IMR-90 (cell line): ENCODE measurements at regions not wholly inside any gene's neighbourhood (a gene's known extent, or its start where the extent isn't known, plus 50 kb on each side); places are given as distances from the start of the nearest gene placed in this dataset.

Experiments
- ATAC-seq: fragments of 200-7000 bp; cut with Tn5 transposase; 2 replicates; pipeline ENCODE4 v1.9.1; 2020; ENCODE audit warnings: low read depth, mild to moderate bottlenecking, moderate library complexity
- BruUV-seq: library from RNA; stranded (reverse); fragments of 400-500 nt; replicated peaks from 2 replicates; lab custom pipeline; 2021; lab: Mats Ljungman, UMichigan
- CTCF ChIA-PET: fragments of 300-600 bp; formaldehyde crosslinking; extraction: SDS; loops from one replicate; lab custom pipeline; 2021; ENCODE audit warnings: antibody characterized with exemption; lab: Yijun Ruan, JAX
- POLR2A ChIA-PET: fragments of 300-600 bp; sonication (Branson Sonifier 250); formaldehyde crosslinking; loops from one replicate; lab custom pipeline; 2022; ENCODE audit warnings: antibody characterized with exemption; ENCODE audit not compliant: unreplicated experiment; lab: Charles Lee
- DNase-seq: peaks from one replicate; pipeline ENCODE4 v3.0.0; 2013
- H2AFZ ChIP-seq: replicated peaks from 2 replicates; pipeline ENCODE3; 2013; ENCODE audit warnings: low read length, mild to moderate bottlenecking; ENCODE audit not compliant: poor library complexity
- H2AK5ac ChIP-seq: 2 replicates; pipeline ENCODE4 v1.6.1; 2013; ENCODE audit warnings: low read depth, low read length, inconsistent platforms
- H2AK9ac ChIP-seq: replicated peaks from 2 replicates; pipeline ENCODE3; 2013; ENCODE audit warnings: mild to moderate bottlenecking, low read depth, low read length, moderate library complexity; ENCODE audit not compliant: poor library complexity
- H2BK120ac ChIP-seq: 2 replicates; pipeline ENCODE4 v1.6.1; 2013; ENCODE audit warnings: low read depth, low read length, inconsistent platforms
- H2BK15ac ChIP-seq: 3 replicates; pipeline ENCODE4 v1.6.1; 2013; ENCODE audit warnings: low read depth, low read length, inconsistent platforms
- H2BK20ac ChIP-seq: 2 replicates; pipeline ENCODE4 v1.6.1; 2013; ENCODE audit warnings: low read depth, mild to moderate bottlenecking, inconsistent platforms, low read length, moderate library complexity
- H2BK5ac ChIP-seq: 2 replicates; pipeline ENCODE4 v1.6.1; 2013; ENCODE audit warnings: mild to moderate bottlenecking, low read depth, low read length, inconsistent platforms; ENCODE audit not compliant: poor library complexity, severe bottlenecking
- H3K14ac ChIP-seq: replicated peaks from 2 replicates; pipeline ENCODE4 v1.6.1; 2013; ENCODE audit warnings: low read depth, low read length, inconsistent platforms
- H3K18ac ChIP-seq: 2 replicates; pipeline ENCODE4 v1.6.1; 2013; ENCODE audit warnings: low read depth, low read length, control low read depth
- H3K23ac ChIP-seq: 2 replicates; pipeline ENCODE4 v1.6.1; 2013; ENCODE audit warnings: low read depth, low read length, inconsistent platforms
- H3K27ac ChIP-seq: 2 replicates; pipeline ENCODE4 v1.5.1; 2013; ENCODE audit warnings: mild to moderate bottlenecking, control low read depth, low read length; ENCODE audit not compliant: insufficient read depth
- H3K27me3 ChIP-seq: 2 replicates; pipeline ENCODE4 v1.6.1; 2013; ENCODE audit warnings: low read length; ENCODE audit not compliant: control insufficient read depth, insufficient read depth
- H3K36me3 ChIP-seq: 2 replicates; pipeline ENCODE4 v1.6.1; 2013; ENCODE audit warnings: low read length, mixed read lengths; ENCODE audit not compliant: control insufficient read depth, insufficient read depth
- H3K4ac ChIP-seq: 2 replicates; pipeline ENCODE4 v1.6.1; 2013; ENCODE audit warnings: low read depth, low read length, inconsistent platforms
- H3K4me1 ChIP-seq: 2 replicates; pipeline ENCODE4 v1.6.1; 2013; ENCODE audit warnings: low read length, mixed read lengths; ENCODE audit not compliant: control insufficient read depth, insufficient read depth
- H3K4me2 ChIP-seq: 2 replicates; pipeline ENCODE4 v1.6.1; 2013; ENCODE audit warnings: low read depth, mild to moderate bottlenecking, control low read depth, low read length, moderate library complexity
- H3K4me3 ChIP-seq: 2 replicates; pipeline ENCODE4 v1.5.1; 2013; ENCODE audit warnings: low read depth, mild to moderate bottlenecking, control low read depth, low read length, moderate library complexity; ENCODE audit not compliant: insufficient read depth
- H3K56ac ChIP-seq: 2 replicates; pipeline ENCODE4 v1.6.1; 2013; ENCODE audit warnings: low read length, inconsistent platforms; ENCODE audit not compliant: insufficient read depth; ENCODE audit errors: extremely low read depth
- H3K79me1 ChIP-seq, 2 experiments: 2 replicates each; pipeline ENCODE4 v1.6.1; 2013; ENCODE audit warnings: low read length in 2 of 2, inconsistent platforms in 1 of 2, low read depth in 1 of 2
- H3K9ac ChIP-seq: 2 replicates; pipeline ENCODE4 v1.6.1; 2013; ENCODE audit warnings: low read depth, low read length, control low read depth
- H3K9me1 ChIP-seq: 2 replicates; pipeline ENCODE4 v1.6.1; 2013; ENCODE audit warnings: low read length, inconsistent platforms; ENCODE audit not compliant: insufficient read depth
- H3K9me3 ChIP-seq: 2 replicates; pipeline ENCODE4 v1.6.1; 2013; ENCODE audit warnings: low read length; ENCODE audit not compliant: control insufficient read depth, insufficient read depth
- H4K20me1 ChIP-seq: 2 replicates; pipeline ENCODE4 v1.6.1; 2013; ENCODE audit warnings: low read length, inconsistent platforms; ENCODE audit not compliant: insufficient read depth
- H4K5ac ChIP-seq: 2 replicates; pipeline ENCODE4 v1.6.1; 2013; ENCODE audit warnings: mild to moderate bottlenecking, low read depth, low read length, control low read depth
- H4K8ac ChIP-seq, 2 experiments: 2 replicates each; pipeline ENCODE4 v1.6.1; 2013; ENCODE audit warnings: low read depth in 2 of 2, low read length in 2 of 2, control low read depth in 1 of 2, inconsistent platforms in 1 of 2
- H4K91ac ChIP-seq: 2 replicates; pipeline ENCODE4 v1.6.1; 2013; ENCODE audit warnings: low read depth, low read length, inconsistent platforms; ENCODE audit not compliant: insufficient read depth
- BHLHE40 ChIP-seq: fragments of 150-350 bp; IDR thresholded peaks from 2 replicates; pipeline ENCODE4 v1.6.1; 2016; ENCODE audit warnings: mild to moderate bottlenecking, low read depth, low read length
- CEBPB ChIP-seq: IDR thresholded peaks from 2 replicates; pipeline ENCODE4 v1.6.1; 2012; ENCODE audit warnings: low read depth, low read length, improper control_type of control experiment
- CHD1 ChIP-seq: IDR thresholded peaks from 2 replicates; pipeline ENCODE4 v1.6.1; 2012; ENCODE audit warnings: low read depth, low read length, improper control_type of control experiment
- CTCF ChIP-seq: conservative IDR thresholded peaks from 2 replicates; pipeline ENCODE4 v1.5.1; 2012; ENCODE audit warnings: mild to moderate bottlenecking, low read depth, low read length, improper control_type of control experiment
- FOS ChIP-seq: fragments of 150-350 bp; IDR thresholded peaks from 2 replicates; pipeline ENCODE4 v1.6.1; 2016; ENCODE audit warnings: low read depth, low read length
- MAFK ChIP-seq: IDR thresholded peaks from 2 replicates; pipeline ENCODE4 v1.6.1; 2012; ENCODE audit warnings: low read depth, low read length, improper control_type of control experiment
- MAZ ChIP-seq: IDR thresholded peaks from 2 replicates; pipeline ENCODE4 v1.6.1; 2012; ENCODE audit warnings: low read depth, mild to moderate bottlenecking, low read length, improper control_type of control experiment, moderate library complexity, borderline replicate concordance
- MXI1 ChIP-seq: IDR thresholded peaks from 2 replicates; pipeline ENCODE4 v1.6.1; 2012; ENCODE audit warnings: low read depth, mild to moderate bottlenecking, low read length, moderate library complexity, borderline replicate concordance
- NFE2L2 ChIP-seq: fragments of 150-350 bp; IDR thresholded peaks from 2 replicates; pipeline ENCODE4 v1.6.1; 2016; ENCODE audit warnings: low read depth, mild to moderate bottlenecking, low read length
- POLR2A ChIP-seq: IDR thresholded peaks from 2 replicates; pipeline ENCODE4 v1.6.1; 2012; ENCODE audit warnings: mild to moderate bottlenecking, low read depth, low read length
- RAD21 ChIP-seq: IDR thresholded peaks from 2 replicates; pipeline ENCODE4 v1.6.1; 2012; ENCODE audit warnings: low read length, improper control_type of control experiment
- RCOR1 ChIP-seq: IDR thresholded peaks from 2 replicates; pipeline ENCODE4 v1.6.1; 2012; ENCODE audit warnings: mild to moderate bottlenecking, low read length, improper control_type of control experiment; ENCODE audit not compliant: insufficient replicate concordance
- RFX5 ChIP-seq: IDR thresholded peaks from 2 replicates; pipeline ENCODE4 v1.8.0; 2012; ENCODE audit warnings: low read depth, mild to moderate bottlenecking, low read length, moderate library complexity
- SMC3 ChIP-seq: fragments of 150-350 bp; IDR thresholded peaks from 2 replicates; pipeline ENCODE4 v1.6.1; 2016; ENCODE audit warnings: low read depth, mild to moderate bottlenecking, antibody characterized with exemption, low read length, moderate library complexity
- USF2 ChIP-seq: fragments of 150-350 bp; IDR thresholded peaks from 2 replicates; pipeline ENCODE4 v1.6.1; 2017; ENCODE audit warnings: mild to moderate bottlenecking, antibody characterized with exemption, low read length, low read depth
- WGBS, 2 experiments: methylation state at CpG; one replicate each; pipeline versions ENCODE4 v1.1.5 to v1.1.7; 2013; ENCODE audit warnings: missing lambda C conversion rate in 2 of 2; ENCODE audit not compliant: insufficient read length in 1 of 2; ENCODE audit errors: extremely low coverage in 2 of 2; 5-methylcytosine and 5-hydroxymethylcytosine counted together
- dilution Hi-C: fragments of 300-500 bp; cut with HindIII; formaldehyde crosslinking; loops from one replicate; pipeline ENCODE4 v1.14.3; 2018; ENCODE audit warnings: low sequenced_read_pairs; ENCODE audit not compliant: unreplicated experiment
- in situ Hi-C: fragments of 300-500 bp; cut with MboI; formaldehyde crosslinking; loops from 3 replicates; pipeline ENCODE4 v1.14.3; 2019; ENCODE audit warnings: low sequenced_read_pairs, inconsistent platforms, mixed read lengths
- intact Hi-C: fragments of 100-400 bp; cut with micrococcal nuclease; formaldehyde crosslinking; loops from 2 replicates; pipeline ENCODE4 v1.10.0; 2022
- TF ChIP-seq, protein P1 (sequence below): fragments of 150-350 bp; IDR thresholded peaks from 2 replicates; pipeline ENCODE4 v1.6.1; 2016; ENCODE audit warnings: low read depth, mild to moderate bottlenecking, low read length, moderate library complexity, borderline replicate concordance

- no peak overlapping the region for H2AFZ ChIP-seq
- intact Hi-C loops (no loop called here), in situ Hi-C loops (no loop called here), dilution Hi-C loops (no loop called here)
- H3K27me3 ChIP-seq = no peaks in the 10 kb centered on the region
- H3K56ac ChIP-seq = no peak overlapping the region
- no peak overlapping the region for H2BK5ac ChIP-seq
- ChIA-PET POLR2A (no interaction called here), CTCF (interaction anchor here (0.6 to 0.7 kb wide), 3 partner anchors 20 to 440 kb away, joined by 4 to 8 read pairs (median 5); no protein-coding TSS in a partner anchor)
- no peaks in the 10 kb centered on the region for H3K9me3 ChIP-seq
- ATAC-seq = no peak
- H3K14ac ChIP-seq = no peak overlapping the region
- no peak overlapping the region for H2AK9ac ChIP-seq
- H4K5ac ChIP-seq = no peak overlapping the region
- no peak overlapping the region for H3K27ac ChIP-seq
- H3K79me1 ChIP-seq = no peaks in the 10 kb centered on the region
- H4K20me1 ChIP-seq = no peaks in the 10 kb centered on the region
- H3K9ac ChIP-seq = no peak overlapping the region
- no peak overlapping the region for H2BK15ac ChIP-seq
- no peak overlapping the region for H2BK20ac ChIP-seq
- WGBS, 2 experiments = 0% methylated on average over 1 of the region's 2 CpGs; no CpG with 5 or more reads in 1 of the 2 experiments
- H3K4me2 ChIP-seq = no peak overlapping the region
- H3K23ac ChIP-seq = no peak overlapping the region
- no TSS peak for BruUV-seq
- no peaks in the 10 kb centered on the region for H3K36me3 ChIP-seq
- H2AK5ac ChIP-seq = no peak overlapping the region
- H3K9me1 ChIP-seq = no peaks in the 10 kb centered on the region; the same call in 1 of the 2 replicates
- H3K4me3 ChIP-seq = no peak overlapping the region
- TF ChIP-seq NFE2L2 (no peak), RCOR1 (no peak), RFX5 (no peak), MAFK (no peak), RAD21 (no peak), MAZ (no peak), MXI1 (no peak), CTCF (no peak), CHD1 (no peak), SMC3 (no peak), CEBPB (no peak), FOS (no peak), USF2 (no peak), POLR2A (no peak), BHLHE40 (no peak)
- TF ChIP-seq, protein P1, sequence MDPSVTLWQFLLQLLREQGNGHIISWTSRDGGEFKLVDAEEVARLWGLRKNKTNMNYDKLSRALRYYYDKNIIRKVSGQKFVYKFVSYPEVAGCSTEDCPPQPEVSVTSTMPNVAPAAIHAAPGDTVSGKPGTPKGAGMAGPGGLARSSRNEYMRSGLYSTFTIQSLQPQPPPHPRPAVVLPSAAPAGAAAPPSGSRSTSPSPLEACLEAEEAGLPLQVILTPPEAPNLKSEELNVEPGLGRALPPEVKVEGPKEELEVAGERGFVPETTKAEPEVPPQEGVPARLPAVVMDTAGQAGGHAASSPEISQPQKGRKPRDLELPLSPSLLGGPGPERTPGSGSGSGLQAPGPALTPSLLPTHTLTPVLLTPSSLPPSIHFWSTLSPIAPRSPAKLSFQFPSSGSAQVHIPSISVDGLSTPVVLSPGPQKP = no peak
- H3K18ac ChIP-seq = no peak overlapping the region
- DNase-seq = no peak
- peaks cover 6% of the 10 kb centered on the region for H3K4me1 ChIP-seq
- H3K4ac ChIP-seq = no peak overlapping the region
- no peak overlapping the region for H4K91ac ChIP-seq
- H2BK120ac ChIP-seq = no peak overlapping the region
- no peak overlapping the region for H4K8ac ChIP-seq
Measured at GRCh38 chr14:83870546-83871270, 1659.2 kb upstream of the FLRT2 start.
